Inflammatory macrophage (primary cell): ENCODE measurements at regions not wholly inside any gene's neighbourhood (a gene's known extent, or its start where the extent isn't known, plus 50 kb on each side); places are given as distances from the start of the nearest gene placed in this dataset.

Experiments
- DNase-seq, 2 donors: peaks; one replicate each; pipeline ENCODE4 v3.0.0-alpha.2; 2020 to 2022

DNA sequence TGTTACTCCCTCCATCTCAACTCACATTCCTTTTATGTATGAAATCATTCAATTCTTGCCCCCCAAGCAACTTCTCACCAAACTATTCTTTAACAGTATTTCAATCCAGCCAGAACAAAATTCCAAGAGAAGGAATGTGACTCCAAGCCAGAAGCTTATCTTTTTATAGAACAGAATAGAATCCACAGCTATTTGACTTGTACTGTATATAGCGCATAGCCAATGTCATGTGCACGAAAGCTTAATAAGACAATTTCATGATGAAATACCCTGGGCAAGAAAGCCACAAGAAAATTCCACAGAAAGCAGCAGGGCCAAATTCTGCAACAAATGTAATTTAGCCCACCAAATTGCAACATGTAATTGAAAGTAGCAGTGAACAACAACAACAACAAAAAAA is 127.6 kb upstream of the UBE2E2 start:
- peak; percentile 17 to 19 for DNase-seq

DNA sequence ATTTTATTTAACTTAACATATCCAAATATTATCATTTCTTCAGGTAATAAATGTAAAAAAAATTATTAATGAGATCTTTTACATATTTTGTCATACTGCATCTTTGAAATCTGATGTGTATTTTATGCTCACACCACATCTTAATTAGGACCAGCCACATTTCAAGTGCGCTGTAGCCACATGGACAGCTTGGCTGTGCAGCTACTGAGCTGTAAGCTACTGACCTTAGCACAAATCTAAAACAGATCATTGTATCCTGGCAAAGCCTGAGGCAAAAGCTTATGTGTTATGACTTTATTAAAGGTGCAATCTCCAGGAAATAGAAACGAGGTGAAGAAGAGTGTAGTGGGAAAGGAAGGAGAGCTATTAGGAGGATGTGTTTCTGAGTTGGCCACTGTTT is 126.7 kb upstream of the UBE2E2 start:
- no peak for DNase-seq

DNA sequence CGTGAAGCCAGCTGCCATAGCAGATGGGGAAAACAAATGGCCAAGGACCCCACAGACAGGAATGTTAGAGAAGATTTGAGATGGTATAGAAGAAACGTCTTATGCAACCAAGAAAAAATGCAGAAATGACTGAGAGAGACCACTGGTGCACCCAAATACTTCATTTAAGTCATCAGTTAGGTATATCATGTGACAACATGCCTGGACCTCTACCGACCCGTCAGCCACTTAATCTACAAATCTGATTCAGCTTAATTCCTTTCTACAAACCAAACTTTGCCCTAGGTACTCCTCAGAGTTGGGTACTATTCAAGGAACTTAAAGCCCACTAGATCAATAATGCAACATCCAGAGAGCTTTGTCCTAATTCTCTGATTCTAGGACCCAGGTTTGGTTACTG is 126.0 kb upstream of the UBE2E2 start:
- no peak for DNase-seq

DNA sequence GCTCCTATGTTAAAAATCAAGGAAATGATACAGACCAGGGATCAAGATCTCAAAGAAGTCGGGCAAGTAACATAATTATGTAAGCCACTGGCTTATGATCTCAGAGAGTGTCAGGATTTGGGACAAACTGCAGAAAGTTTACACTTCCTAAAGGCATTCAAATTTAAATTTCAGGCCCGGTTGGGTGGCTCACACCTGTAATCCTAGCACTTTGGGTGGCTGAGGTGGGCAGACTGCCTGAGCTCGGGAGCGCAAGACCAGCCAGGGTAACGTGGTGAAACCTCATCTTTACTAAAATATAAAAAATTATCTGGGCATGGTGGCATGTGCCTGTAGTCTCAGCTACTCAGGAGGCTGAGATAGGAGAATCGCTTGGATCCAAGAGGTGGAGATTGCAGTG is 124.4 kb upstream of the UBE2E2 start:
- DNase-seq, result no peak

DNA sequence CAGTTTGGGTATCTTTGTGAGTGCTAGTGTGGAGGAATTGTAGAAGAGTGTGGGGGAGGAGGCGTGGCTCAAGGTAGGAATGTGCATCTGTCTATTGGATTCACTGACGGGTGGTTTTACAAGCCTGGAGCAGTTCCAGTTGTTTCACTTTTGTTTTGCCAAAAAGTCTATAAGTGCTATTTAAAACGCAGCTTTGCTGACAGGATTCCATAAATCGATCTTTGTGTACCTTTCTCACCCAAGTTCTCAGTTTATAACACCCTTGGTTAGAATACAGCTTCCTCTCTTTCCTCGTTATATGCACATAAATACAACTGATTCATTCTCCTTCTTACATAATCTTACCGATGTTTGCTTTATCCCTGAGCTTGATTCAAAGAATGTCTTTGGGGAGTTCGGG is 123.2 kb upstream of the UBE2E2 start:
- no peak for DNase-seq

DNA sequence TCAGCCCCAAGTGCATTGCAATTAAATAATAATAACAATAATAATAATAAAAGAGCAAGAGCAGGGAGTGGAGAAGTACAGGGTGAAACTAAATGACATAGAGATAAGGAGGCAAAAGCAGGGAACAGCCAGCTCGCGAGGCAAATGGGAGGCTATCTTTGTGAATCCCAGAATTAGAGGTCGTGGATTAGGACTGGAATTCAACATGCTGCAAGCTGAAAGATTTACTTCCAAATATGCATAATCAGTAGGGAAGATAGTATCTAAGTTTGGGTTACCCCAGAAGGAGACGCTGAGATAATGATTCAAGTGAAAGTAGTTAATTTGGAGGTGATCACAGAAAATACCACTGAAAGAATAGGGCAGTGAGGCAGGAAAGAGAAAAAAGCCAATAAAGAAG is 119.4 kb upstream of the UBE2E2 start:
- DNase-seq, result no peak

DNA sequence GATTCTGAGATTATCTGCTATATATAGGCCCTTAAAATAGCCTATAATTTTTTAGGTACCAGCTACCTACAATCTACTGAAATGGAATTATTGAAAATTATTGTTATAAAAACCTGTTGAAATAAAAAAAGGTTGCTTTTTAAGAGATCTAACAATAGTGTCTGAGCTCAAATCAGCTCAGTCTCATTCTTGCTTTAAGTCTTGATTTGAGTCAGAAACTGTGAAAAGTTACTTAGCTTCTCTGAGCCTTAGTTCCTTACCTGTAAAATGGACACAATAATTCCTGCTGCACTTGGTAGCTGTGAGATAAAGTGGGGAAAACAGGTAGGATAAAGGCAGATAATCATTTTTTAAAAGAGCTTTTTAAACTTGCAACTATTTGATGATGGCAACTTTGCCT is 118.8 kb upstream of the UBE2E2 start:
- no peak for DNase-seq

DNA sequence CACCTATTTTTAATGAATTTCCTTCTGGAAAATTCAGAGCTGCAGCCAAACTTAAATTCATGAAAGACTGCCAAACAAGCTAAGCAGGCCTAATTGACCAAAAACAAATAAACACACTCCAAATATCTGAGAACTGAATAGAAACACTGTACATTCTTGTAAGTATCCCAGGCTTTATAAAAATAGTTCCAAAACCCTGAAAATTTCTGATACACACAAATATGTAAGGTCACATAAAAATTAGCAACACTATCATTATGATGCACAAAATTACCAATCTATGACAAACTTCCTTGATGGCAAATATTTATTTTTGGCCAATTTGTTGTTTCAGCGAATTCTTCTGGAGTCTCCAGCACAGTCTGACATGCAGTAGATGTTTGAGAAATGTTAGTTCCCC is 117.9 kb upstream of the UBE2E2 start:
- DNase-seq, result no peak

DNA sequence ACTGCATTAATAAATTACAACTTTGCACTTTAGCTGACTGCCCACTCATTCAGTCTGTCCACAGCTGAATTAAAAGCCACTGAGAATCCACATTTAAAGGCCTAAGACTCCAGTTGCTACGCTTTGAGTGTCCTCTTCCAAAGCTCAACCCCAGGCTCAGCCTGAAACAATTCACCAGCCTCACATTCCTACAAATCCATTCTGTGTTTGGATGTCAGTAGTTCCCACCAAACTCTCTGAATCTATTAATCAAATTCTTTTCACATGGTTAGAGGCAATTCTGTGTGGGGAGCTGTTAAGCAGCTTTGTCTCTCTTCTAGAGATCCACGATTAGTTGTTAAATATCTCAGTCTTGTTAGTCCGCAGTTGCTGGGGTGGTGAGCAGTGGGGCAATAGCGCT is 116.8 kb upstream of the UBE2E2 start:
- DNase-seq, result no peak

DNA sequence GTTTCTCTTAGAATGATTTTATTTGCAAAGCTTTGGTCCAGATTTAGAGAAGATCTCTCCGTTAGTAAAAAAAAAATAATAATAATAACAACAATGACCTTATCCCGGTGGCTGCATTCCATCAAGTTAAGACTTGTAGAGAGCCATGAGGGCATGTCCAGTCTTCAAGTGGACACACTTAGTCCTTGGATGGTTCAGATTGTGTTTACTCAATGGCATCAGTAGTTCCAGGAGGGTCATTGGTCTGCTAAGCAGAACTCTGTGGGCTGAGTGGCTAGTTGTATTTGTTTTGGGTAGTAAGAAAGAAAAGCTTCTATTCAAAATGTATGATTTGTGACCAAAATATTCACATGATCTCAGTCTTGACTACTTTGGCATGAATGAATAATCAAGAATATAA is 116.3 kb upstream of the UBE2E2 start:
- no peak for DNase-seq

DNA sequence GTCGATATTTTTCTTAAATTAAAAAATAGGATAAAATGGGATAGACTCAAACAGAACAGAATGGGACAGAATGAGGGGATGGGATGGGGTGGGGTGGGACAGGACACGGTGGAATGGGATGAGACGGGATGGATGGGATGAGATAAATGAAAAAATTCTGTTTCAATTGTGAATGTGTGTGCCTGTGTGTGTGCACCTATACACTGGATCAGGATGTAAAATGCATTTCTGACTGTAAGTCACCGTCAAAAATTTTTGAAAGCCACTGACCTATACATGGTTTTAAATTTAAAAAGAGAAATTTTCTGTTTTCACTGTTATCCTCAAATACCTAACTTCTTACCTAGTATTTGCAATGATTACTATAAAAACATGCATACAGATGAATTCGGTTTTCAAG is 108.7 kb upstream of the UBE2E2 start:
- no peak for DNase-seq

DNA sequence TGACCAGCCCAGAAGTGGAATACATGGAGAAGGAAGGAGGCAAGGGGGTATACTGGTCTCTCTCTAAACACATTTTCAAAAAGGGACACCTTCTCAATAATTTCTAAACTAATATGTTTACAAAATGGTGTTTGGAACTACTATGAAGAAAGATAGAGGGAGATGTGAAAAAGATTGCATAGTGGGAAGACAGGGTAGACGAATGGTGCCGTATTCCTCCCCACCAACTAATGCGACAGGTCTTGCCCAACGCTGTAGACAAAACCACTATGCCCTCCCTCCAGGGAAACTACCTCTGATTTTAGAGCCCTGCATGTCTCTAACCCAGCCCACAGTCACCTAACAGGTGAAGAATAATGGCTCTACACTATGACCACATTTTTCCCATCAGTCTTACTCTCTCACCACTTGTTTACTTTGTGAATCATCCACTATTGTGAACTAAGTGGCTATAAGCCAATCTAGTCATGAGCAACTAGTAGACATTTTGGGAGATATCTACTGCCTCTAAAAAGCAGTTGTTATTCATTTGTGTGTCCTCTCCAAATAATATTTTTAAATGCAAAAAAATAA is 108.2 kb upstream of the UBE2E2 start:
- no peak for DNase-seq

DNA sequence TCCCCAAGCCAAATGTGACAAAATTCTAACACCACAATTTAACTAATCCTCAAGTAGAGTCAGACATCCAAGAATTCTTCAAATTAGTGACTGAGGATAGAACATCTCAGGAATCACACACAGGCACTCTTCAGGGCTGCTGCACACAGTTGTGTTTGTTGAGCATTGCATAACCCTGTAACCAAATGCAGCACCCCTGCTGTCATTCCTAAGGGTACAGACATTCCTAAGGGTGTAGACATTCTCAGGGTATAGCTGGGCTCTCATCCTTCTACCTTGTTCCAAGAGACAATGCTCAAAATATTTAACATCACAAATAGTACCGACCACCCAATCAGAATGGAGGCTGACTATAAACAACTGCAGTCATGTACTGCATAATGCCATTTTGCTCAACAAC is 107.1 kb upstream of the UBE2E2 start:
- no peak for DNase-seq

DNA sequence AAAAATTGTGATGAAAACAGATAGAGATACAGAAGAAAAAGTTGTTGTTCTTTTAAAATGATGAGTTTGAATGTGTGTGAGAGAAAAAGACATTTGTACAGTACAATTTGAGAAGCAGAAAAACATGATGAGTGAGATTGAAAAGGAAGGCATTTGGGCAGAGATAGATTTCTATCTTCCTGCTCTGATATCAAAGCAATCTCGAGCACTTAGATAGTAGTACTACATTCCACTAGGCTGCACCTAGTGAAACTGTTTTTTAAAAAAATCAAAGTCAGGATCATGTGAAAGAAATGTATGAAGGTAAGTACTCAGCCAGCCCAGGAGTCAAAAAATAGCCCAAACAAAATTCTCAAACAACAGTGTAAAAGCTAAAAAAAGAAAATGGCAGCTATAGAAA is 104.1 kb upstream of the UBE2E2 start:
- DNase-seq, result no peak

DNA sequence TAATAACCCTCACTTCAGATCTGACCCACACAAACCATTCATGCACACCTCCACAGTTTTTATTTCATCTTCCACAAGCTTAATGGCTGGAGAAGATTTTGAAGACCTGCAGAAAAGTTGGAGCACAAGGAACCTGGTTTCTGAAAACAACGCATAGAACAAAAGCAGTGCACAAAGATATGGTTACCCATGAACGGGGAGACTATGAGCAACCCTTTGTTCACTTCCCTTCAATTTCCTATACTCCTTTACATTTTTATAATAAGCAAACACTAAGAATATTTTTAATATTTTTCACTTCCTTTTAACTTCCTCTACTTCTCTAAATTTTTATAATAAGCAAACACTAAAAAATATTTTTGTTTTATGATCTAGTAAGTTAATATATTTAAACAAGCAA is 103.5 kb upstream of the UBE2E2 start:
- DNase-seq, result no peak

DNA sequence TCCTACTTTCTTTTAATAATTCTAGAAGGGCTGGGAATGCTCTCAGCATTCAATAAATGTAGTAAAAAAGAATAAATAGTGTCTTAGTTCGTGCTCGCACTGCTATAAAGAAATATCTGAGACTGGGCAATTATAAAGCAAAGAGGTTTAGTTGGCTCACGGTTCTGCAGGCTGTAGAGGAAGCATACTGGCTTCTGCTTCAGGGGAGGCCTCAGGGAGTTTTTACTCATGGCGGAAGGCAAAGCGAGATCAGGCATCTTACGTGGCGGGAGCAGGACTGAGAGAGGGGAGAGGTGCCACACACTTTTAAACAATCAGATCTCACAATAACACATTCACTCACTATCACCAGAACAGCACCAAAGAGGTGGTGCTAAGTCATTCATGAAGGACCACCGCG is 103.0 kb upstream of the UBE2E2 start:
- no peak for DNase-seq

DNA sequence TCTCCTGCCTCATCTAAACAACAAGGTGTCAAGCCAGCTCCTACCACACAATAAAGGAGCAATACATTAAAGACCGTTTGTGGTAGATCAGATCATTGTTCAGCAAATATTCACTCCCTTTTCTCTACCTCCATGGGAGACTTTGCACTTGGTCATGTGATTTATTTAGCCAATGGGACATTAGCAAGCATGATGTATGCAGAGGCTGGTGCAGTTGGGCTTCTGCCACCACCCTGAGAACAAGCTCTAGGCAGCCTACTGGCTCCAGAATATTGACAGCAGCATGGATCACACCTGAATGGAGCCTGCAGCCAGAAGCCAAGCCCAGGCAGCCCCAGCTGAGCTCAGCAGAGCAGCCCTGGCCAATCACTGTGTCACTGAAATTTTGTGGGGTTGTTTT is 99.4 kb upstream of the UBE2E2 start:
- DNase-seq, result no peak

DNA sequence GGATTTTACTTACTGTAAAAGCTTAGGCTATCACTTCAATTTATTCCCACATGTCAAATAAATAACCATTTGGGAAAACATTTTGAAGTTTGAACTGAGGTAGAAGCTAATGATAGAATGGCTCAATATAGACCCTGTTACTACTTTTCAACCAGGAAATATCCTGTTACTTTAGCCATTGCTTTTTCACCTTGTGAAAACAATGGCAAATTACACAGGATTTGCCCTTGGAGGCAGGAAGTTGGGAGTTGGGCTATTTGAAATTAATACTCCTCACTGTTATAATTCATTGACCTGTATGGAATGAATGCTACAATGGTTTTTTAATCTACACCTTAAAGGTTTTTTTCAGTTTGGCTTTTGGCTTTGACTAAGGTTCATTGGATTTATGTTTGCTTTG is 98.1 kb upstream of the UBE2E2 start:
- no peak for DNase-seq

DNA sequence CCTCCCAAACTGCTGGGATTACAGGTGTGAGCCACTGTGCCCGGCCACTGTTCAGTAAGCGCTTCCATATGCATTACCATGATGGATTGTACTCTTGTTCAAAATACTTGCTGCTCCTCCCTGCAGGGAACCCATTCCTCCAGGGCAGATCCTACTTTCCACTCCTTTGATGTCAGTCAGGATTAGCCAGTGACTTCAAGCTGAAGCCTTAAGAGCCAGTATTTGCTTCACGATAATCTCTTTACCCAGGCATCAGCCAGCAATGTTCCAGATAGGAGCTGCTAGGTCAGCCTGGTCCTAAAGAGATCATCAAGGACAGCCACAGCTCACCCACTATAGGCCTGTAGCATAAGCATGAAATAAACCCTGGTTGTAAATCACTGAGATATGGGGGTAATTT is 96.5 kb upstream of the UBE2E2 start:
- no peak for DNase-seq

DNA sequence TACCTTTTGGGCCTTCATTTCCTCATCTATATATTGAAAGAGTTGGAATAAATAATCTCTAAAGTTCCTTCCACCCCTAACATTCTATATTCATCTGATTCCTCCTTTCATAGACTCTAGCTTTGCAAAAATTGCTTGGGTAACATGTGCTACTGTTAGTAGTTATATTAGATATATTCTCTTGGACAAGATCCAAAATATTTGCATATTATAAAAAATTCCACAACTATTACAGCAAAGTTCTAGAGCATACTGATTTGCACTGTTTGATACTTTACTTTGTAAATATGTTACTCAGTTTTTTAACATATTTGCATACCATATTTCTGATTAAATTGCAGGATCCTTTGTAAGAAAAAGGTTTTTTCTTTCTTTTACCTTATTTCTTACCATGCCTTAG is 95.9 kb upstream of the UBE2E2 start:
- no peak for DNase-seq

DNA sequence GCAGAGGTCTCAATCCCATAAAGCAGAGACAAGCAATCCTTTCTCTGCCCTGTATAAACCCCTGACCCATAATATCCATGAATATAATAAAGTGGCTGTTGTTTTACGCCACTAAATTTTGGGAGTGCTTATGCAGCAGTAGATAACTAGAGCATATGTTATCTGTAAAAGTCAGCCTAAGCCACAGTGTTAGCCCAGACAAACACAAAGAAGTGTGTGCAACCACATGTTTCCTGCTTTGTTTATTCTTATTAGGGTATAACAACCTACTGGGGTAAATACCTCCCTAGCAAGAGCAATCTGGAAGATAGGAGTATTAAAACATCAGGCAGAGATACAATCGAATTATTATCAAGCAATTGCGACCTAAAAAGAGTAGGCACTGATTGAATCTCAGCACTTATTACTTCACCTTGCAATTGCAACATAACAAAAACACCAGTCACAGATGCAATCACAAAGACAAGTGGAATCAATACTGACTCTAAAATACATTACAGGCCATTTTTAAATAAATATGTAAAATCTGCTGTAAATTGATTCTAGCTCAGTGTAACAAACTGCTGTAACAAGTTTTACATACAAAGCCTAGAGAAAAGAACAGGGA is 94.6 kb upstream of the UBE2E2 start:
- no peak for DNase-seq

DNA sequence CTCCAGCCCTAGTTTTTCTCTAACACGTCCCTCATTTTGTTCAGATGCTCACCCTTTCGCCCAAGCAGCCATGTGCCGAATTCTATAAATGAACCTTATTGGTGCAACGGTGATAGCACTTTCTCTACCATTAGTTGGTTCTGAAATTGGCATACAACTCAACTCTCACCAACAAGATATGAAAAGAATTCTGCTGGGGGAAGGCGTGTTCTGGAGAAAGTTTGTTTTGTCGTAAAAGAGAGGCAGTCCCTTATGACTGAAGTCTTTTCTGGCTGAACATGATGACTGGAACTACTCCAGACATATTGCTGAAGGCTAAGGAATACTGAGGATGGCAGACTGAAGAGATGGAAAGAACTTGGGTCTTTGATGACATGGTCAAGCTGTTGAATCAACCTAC is 91.8 kb upstream of the UBE2E2 start:
- DNase-seq, result no peak

DNA sequence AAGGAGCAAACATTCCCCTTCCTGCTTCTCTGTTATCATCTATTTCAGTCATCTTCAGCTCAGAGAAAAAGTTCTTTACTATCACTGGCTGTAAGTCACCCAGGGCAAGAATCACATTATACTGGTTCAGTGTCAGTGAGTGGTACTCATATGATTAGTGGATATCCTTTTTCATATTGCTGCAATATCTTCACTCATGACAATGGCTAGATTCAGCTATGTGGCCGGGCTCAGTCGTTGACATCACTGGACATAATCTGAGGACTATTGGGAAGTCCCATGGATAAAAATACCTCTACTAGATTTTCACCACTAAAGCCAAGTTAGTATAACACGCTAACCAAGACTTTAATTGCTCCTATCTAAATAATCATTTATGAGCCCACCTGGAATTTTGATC is 91.3 kb upstream of the UBE2E2 start:
- DNase-seq, result peak; percentile 11 to 66

DNA sequence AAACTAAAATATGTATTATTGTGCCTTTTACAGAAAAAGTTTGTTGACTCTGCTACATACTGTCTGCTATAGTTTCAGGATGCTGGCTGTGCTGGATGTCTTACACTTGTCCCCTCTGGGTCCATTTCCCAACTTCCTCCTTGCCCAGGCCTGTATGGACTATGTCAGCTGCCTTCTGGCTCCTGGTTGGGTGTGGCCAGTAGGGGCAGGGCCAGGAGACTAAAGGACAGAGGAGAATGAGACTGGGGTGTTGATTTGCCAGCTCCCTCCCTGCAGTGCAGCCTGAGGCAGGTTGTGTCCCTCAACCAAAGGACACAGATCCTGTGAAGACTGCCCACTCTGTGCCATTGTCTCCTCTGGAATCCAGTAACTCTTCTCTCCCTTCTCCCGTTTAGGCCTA is 90.6 kb upstream of the UBE2E2 start:
- peak; percentile 85 to 86 for DNase-seq

DNA sequence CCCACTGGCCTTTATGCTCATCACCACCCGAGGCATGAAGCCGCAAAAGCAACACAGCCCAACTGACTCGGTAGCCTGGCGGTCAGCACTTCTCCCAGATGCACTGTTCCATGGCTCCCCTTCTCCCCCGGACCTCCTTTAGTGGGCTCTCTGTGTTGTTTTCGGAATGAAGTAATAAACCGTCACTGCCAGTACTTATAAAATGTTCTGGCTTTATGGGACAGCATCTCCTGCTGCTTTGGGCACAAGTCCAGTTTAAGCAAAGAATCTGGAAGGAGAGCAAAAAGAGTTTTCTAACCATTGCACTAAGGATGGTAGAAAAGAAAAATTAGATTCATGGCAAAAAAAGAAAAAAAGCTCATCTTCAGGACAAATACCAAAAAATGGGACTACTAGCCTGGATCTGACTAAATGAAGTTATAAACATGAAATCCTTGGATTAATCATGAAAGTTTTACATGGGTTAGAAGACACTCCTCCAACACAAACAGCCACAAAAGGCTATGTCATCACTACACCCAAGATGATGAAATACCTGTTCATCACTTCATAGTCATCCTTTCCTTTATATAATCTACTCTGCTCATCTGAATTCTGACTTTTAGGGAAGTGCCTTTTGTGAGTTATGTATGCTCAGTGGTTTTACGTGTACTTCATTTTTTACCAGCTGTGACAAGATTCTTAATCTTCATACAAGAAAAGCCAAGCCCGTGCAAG is 89.5 kb upstream of the UBE2E2 start:
- DNase-seq, result peak; percentile 66 to 89
